ENCODE measurements at regions not wholly inside any gene's neighbourhood (a gene's known extent, or its start where the extent isn't known, plus 50 kb on each side); places are given as distances from the start of the nearest gene placed in this dataset.

DNA sequence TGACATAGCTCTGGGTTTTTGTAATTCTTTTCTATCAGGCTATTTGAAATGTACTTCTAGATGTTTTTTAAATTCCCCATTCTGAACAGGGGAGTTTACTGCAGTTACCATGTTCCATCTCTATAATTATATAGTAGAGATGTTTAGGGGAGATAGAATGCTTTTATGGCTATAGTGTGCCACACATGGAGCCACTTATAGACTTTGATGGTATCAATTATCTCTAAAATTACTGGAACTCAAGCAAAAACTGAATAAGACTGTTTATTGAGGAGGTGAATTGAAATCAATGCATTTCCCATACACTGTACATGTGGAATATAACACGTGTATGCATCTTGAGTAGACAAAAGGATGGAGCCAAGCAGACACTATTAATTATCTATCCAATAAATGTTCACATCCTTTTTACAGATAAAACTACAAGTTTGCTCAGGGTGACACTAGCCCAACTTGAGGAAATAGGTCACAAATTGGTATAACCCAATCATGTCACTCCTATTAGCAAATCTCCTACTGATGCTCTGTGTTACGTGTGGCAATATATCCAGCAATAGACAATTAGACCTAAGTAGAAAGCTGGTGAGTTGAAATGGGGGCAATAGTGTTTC lies 1882.6 kb downstream of the PCDH9 start:
- no peak for TF ChIP-seq EZH2 (optimal IDR thresholded peaks at IDR 0.05; ENCODE audit: low read depth, low read length)
- TF ChIP-seq, protein P1, sequence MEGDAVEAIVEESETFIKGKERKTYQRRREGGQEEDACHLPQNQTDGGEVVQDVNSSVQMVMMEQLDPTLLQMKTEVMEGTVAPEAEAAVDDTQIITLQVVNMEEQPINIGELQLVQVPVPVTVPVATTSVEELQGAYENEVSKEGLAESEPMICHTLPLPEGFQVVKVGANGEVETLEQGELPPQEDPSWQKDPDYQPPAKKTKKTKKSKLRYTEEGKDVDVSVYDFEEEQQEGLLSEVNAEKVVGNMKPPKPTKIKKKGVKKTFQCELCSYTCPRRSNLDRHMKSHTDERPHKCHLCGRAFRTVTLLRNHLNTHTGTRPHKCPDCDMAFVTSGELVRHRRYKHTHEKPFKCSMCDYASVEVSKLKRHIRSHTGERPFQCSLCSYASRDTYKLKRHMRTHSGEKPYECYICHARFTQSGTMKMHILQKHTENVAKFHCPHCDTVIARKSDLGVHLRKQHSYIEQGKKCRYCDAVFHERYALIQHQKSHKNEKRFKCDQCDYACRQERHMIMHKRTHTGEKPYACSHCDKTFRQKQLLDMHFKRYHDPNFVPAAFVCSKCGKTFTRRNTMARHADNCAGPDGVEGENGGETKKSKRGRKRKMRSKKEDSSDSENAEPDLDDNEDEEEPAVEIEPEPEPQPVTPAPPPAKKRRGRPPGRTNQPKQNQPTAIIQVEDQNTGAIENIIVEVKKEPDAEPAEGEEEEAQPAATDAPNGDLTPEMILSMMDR (IDR thresholded peaks at IDR 0.05; ENCODE audit: low read length), result no peak
- no peak for TF ChIP-seq EZH2phosphoT487 (IDR thresholded peaks at IDR 0.05; ENCODE audit: low read length)
- Histone ChIP-seq H3K9me3 (replicated peaks; ENCODE audit: insufficient read depth, low read length) (no peaks in the 10 kb centered on the region), H3K4me1 (ENCODE audit: low read length) (no peaks in the 10 kb centered on the region), H3F3A (ENCODE audit: insufficient read depth, low read length) (no peaks in the 10 kb centered on the region), H2AFZ (ENCODE audit: low read length) (no peak overlapping the region), H3K36me3 (replicated peaks; ENCODE audit: insufficient read depth, low read length) (no peaks in the 10 kb centered on the region), H4K20me1 (ENCODE audit: insufficient read depth, low read length) (no peaks in the 10 kb centered on the region), H3K27me3 (replicated peaks; ENCODE audit: insufficient read depth, low read length) (no peaks in the 10 kb centered on the region), H3K9me2 (replicated peaks; ENCODE audit: insufficient read depth, low read length) (no peaks in the 10 kb centered on the region), H3K27ac (ENCODE audit: low read length) (no peak overlapping the region), H3K79me2 (ENCODE audit: low read length) (no peaks in the 10 kb centered on the region), H3K9ac (ENCODE audit: low read length) (no peak overlapping the region), H3K4me3 (ENCODE audit: low read length) (no peak overlapping the region), H3K4me2 (ENCODE audit: low read depth, low read length) (no peak overlapping the region)
- DNase-seq, result no peak

- Histone ChIP-seq H3K4me1 (ENCODE audit: low read length) (no peaks in the 10 kb centered on the region), H3K27me3 (replicated peaks; ENCODE audit: insufficient read depth, low read length) (no peaks in the 10 kb centered on the region), H3K9me2 (replicated peaks; ENCODE audit: insufficient read depth, low read length) (no peaks in the 10 kb centered on the region), H3K27ac (ENCODE audit: low read length) (no peak overlapping the region), H3K4me3 (ENCODE audit: low read length) (no peak overlapping the region), H3K9me3 (replicated peaks; ENCODE audit: insufficient read depth, low read length) (no peaks in the 10 kb centered on the region), H3F3A (ENCODE audit: insufficient read depth, low read length) (no peaks in the 10 kb centered on the region), H2AFZ (ENCODE audit: low read length) (no peak overlapping the region), H3K79me2 (ENCODE audit: low read length) (no peaks in the 10 kb centered on the region), H3K9ac (ENCODE audit: low read length) (no peak overlapping the region), H4K20me1 (ENCODE audit: insufficient read depth, low read length) (no peaks in the 10 kb centered on the region), H3K36me3 (replicated peaks; ENCODE audit: insufficient read depth, low read length) (no peaks in the 10 kb centered on the region), H3K4me2 (ENCODE audit: low read depth, low read length) (no peak overlapping the region)
- TF ChIP-seq, protein P1 (IDR thresholded peaks at IDR 0.05; ENCODE audit: low read length), result no peak
- TF ChIP-seq EZH2 (optimal IDR thresholded peaks at IDR 0.05; ENCODE audit: low read depth, low read length), result no peak
- no peak for TF ChIP-seq EZH2phosphoT487 (IDR thresholded peaks at IDR 0.05; ENCODE audit: low read length)
- no peak for DNase-seq
These were observed 1886.1 kb downstream of the PCDH9 start for GRCh38 chr13:65343898-65344663.

GRCh38 chr13:65342541-65343337 lies 1887.4 kb downstream of the PCDH9 start:
- no peaks in the 10 kb centered on the region for H3K9me2 ChIP-seq (replicated peaks; ENCODE audit: insufficient read depth, low read length)
- no peak for DNase-seq
- no peak overlapping the region for H2AFZ ChIP-seq (ENCODE audit: low read length)

More at GRCh38 chr13:65342541-65343337, 1887.4 kb downstream of the PCDH9 start:
- no peak overlapping the region for H3K4me2 ChIP-seq (ENCODE audit: low read depth, low read length)
- no peak overlapping the region for H3K9ac ChIP-seq (ENCODE audit: low read length)
- H3K79me2 ChIP-seq (ENCODE audit: low read length), result no peaks in the 10 kb centered on the region
- no peaks in the 10 kb centered on the region for H3K36me3 ChIP-seq (replicated peaks; ENCODE audit: insufficient read depth, low read length)
- H3K9me3 ChIP-seq (replicated peaks; ENCODE audit: insufficient read depth, low read length), result no peaks in the 10 kb centered on the region
- H3K27ac ChIP-seq (ENCODE audit: low read length), result no peak overlapping the region
- no peaks in the 10 kb centered on the region for H3F3A ChIP-seq (ENCODE audit: insufficient read depth, low read length)
- H3K27me3 ChIP-seq (replicated peaks; ENCODE audit: insufficient read depth, low read length), result no peaks in the 10 kb centered on the region
- no peaks in the 10 kb centered on the region for H4K20me1 ChIP-seq (ENCODE audit: insufficient read depth, low read length)
- TF ChIP-seq EZH2phosphoT487 (IDR thresholded peaks at IDR 0.05; ENCODE audit: low read length) (no peak), EZH2 (optimal IDR thresholded peaks at IDR 0.05; ENCODE audit: low read depth, low read length) (no peak)
- TF ChIP-seq, protein P1 (IDR thresholded peaks at IDR 0.05; ENCODE audit: low read length), result no peak
- H3K4me3 ChIP-seq (ENCODE audit: low read length), result no peak overlapping the region
- H3K4me1 ChIP-seq (ENCODE audit: low read length), result no peaks in the 10 kb centered on the region

Measured in MM.1S (cell line).